ENCODE measurements at regions not wholly inside any gene's neighbourhood (a gene's known extent, or its start where the extent isn't known, plus 50 kb on each side); places are given as distances from the start of the nearest gene placed in this dataset.

DNA sequence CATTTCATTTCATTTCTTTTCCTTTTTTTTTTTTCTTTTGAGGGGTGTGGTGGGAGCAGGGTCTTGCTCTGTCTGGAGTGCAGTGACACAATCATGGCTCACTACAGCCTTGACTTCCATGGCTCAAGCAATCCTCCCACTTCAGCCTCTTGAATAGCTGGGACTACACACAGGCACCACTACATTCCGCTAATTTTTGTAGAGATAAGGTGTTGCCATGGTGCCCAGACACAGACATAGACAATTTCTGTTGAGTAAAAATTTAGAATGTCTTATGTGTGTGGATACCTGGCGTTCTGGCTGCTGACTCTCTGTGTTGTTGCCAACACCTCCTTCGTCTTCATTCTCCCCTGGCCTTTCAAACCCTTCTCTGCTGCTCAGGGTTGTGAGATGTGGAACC lies 54.0 kb upstream of the PRSS58 start:
- TF ChIP-seq, protein P1, sequence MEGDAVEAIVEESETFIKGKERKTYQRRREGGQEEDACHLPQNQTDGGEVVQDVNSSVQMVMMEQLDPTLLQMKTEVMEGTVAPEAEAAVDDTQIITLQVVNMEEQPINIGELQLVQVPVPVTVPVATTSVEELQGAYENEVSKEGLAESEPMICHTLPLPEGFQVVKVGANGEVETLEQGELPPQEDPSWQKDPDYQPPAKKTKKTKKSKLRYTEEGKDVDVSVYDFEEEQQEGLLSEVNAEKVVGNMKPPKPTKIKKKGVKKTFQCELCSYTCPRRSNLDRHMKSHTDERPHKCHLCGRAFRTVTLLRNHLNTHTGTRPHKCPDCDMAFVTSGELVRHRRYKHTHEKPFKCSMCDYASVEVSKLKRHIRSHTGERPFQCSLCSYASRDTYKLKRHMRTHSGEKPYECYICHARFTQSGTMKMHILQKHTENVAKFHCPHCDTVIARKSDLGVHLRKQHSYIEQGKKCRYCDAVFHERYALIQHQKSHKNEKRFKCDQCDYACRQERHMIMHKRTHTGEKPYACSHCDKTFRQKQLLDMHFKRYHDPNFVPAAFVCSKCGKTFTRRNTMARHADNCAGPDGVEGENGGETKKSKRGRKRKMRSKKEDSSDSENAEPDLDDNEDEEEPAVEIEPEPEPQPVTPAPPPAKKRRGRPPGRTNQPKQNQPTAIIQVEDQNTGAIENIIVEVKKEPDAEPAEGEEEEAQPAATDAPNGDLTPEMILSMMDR (conservative IDR thresholded peaks at IDR 0.05; ENCODE audit: low read depth, low read length) = no peak
- TF ChIP-seq EZH2 (IDR thresholded peaks at IDR 0.05; ENCODE audit: borderline replicate concordance, low read depth, low read length, poor library complexity, severe bottlenecking) = no peak
